WI38 (cell line): ENCODE measurements at regions not wholly inside any gene's neighbourhood (a gene's known extent, or its start where the extent isn't known, plus 50 kb on each side); places are given as distances from the start of the nearest gene placed in this dataset.

Source experiments
- H3K4me3 ChIP-seq: 2 replicates; pipeline ENCODE4 v1.5.1; 2011; ENCODE audit warnings: low read depth, mild to moderate bottlenecking, control low read depth, low read length
- TF ChIP-seq, protein P1 (sequence below): IDR thresholded peaks from 2 replicates; pipeline ENCODE4 v1.5.1; 2012; ENCODE audit warnings: low read depth, mild to moderate bottlenecking, control low read depth, low read length

- no peak overlapping the region for H3K4me3 ChIP-seq
- TF ChIP-seq, protein P1, sequence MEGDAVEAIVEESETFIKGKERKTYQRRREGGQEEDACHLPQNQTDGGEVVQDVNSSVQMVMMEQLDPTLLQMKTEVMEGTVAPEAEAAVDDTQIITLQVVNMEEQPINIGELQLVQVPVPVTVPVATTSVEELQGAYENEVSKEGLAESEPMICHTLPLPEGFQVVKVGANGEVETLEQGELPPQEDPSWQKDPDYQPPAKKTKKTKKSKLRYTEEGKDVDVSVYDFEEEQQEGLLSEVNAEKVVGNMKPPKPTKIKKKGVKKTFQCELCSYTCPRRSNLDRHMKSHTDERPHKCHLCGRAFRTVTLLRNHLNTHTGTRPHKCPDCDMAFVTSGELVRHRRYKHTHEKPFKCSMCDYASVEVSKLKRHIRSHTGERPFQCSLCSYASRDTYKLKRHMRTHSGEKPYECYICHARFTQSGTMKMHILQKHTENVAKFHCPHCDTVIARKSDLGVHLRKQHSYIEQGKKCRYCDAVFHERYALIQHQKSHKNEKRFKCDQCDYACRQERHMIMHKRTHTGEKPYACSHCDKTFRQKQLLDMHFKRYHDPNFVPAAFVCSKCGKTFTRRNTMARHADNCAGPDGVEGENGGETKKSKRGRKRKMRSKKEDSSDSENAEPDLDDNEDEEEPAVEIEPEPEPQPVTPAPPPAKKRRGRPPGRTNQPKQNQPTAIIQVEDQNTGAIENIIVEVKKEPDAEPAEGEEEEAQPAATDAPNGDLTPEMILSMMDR, result no peak
These were observed 385.5 kb downstream of the CTTN start for GRCh38 chr11:70783821-70784220.

DNA sequence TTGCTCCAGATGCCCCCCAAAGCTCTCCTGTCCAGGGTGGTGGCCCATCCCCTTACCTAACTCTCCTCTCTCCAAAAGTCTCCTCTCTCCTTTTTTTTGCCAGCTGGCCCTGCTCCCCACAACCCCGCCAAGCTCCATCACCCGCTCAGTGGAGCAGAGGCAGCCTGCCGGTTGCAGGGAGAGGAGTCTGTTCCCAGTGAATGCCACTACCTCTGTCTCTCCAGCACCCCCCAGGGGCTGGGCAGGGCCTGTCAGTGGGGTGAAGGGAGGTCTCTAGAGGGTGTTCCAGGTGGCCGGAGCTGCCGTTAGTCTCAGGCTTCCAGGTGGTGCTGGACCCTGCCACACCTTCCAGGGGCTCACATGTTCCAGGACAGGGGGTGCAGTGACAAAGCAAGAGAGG lies 387.0 kb downstream of the CTTN start:
- TF ChIP-seq, protein P1, result no peak
- no peak overlapping the region for H3K4me3 ChIP-seq

DNA sequence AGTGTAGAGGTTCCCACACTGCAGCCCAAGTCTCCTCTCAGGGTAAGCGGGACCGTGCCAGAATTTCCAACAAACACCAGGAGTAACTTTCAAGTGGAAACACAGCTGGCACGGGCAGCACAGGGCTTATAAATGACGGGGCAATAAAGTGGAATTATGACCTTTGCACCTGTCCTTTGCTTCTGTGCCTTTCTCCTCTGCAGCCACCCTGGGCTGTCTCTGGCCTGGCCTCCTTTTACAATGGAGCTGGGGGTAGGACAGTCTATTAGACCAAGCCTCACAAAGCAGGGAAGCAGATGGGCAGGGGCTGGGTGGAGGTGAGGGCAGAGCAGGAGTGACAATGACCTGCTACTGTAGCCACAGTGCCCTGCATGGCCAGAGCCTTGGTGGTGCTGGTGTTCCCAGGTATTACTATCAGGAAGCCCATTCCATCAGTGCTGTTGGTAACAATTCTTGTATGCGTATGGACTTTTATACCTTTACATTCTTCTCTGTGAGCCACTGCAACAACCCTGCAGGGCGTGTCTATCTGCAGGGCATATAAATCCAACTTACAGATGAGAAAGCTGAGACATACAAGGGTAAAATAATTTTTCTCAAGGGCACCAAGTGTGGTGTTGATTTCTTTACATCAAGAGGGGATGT lies 387.8 kb downstream of the CTTN start:
- TF ChIP-seq, protein P1, result no peak
- no peak overlapping the region for H3K4me3 ChIP-seq

DNA sequence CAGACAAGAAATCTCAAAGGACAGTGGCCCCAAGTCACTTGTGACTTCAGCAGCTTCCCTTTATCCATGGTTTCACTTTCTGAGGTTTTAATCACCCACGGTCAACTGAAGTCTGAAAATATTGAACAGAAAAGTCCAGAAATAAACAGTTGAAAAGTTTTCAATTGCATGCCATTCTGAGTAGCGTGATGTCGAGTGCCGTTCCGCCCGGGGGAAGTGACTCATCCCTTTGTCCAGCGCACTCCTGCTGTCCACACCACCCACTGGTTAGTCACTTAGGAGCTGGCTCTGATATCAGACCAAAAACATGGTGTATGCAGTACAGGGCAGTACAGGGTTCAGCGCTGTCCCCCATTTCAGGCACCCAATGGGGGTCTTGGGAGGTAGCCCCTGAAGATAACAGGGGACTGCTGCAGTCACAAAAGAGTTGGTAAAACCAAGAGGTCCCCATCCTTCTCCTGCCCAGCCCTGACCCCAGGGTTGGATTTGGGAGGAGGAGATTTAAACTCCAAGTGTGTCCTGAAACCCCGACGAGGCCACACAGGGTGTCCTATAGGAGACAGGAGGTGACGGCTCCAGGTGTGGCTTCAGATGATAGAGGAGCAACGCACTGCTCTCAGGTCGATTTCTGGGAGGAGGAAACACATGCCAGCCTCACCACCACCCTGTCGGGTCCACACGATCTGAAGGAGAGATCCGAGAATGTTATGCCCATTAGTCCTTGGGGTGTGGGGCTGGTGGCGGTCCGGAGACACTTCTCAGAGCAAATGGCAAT lies 390.1 kb downstream of the CTTN start:
- no peak overlapping the region for H3K4me3 ChIP-seq
- TF ChIP-seq, protein P1, result no peak

- TF ChIP-seq, protein P1, result no peak
- H3K4me3 ChIP-seq, result no peak overlapping the region
These were observed 392.5 kb downstream of the CTTN start for GRCh38 chr11:70790671-70791300.

DNA sequence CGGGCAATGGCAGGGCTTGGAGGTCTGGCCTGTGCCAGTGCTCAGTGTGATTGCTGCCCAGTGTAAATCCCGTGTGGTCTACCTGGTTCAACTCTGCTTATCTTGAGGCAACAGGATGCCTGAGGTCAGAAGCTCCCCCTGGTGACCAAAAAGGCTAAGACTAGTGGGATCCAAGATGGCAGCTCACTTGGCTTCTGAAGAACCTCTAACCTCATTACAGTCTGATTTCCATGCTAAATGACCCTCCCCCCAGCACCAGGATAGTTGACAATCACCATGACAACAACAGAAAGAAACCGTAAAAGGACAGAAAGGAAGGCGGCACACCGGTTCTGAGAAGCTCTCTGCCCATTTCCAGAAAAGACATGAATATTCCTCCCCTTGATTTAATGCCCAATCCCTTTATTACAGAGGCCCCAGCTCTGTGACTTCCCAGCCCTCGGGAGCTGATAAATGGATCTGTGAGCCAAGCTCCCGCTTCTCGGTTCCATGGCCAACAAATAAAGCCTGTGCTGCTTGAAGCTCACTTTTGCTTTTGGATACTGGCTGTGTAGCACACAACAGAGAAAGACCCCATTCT lies 398.4 kb downstream of the CTTN start:
- H3K4me3 ChIP-seq, result no peak overlapping the region
- TF ChIP-seq, protein P1, result no peak
